GM23338 (cell line): ENCODE measurements at regions not wholly inside any gene's neighbourhood (a gene's known extent, or its start where the extent isn't known, plus 50 kb on each side); places are given as distances from the start of the nearest gene placed in this dataset.

Experiments
- CTCF ChIP-seq, 2 experiments: fragments of 200-600 bp in 1 of 2; sonication (generic) in 1 of 2; conservative IDR thresholded peaks; 2 replicates each; pipeline versions ENCODE4 v1.5.1 to v1.6.1; 2016 to 2017; ENCODE audit warnings: antibody characterized with exemption in 2 of 2, low read depth in 2 of 2, mild to moderate bottlenecking in 2 of 2, moderate library complexity in 1 of 2
- EZH2 ChIP-seq: fragments of 200-600 bp; sonication (generic); IDR thresholded peaks from one replicate; pipeline ENCODE4 v1.8.0; 2017; ENCODE audit warnings: antibody characterized with exemption, mild to moderate bottlenecking, low read depth; ENCODE audit not compliant: unreplicated experiment
- EZH2phosphoT487 ChIP-seq: fragments of 200-600 bp; sonication (generic); IDR thresholded peaks from one replicate; pipeline ENCODE4 v1.8.1; 2018; ENCODE audit warnings: antibody characterized with exemption; ENCODE audit not compliant: unreplicated experiment
- JUNB ChIP-seq: IDR thresholded peaks from one replicate; pipeline ENCODE4 v1.6.1; 2016; ENCODE audit warnings: antibody characterized with exemption; ENCODE audit not compliant: unreplicated experiment
- POLR2AphosphoS5 ChIP-seq: IDR thresholded peaks from 2 replicates; pipeline ENCODE4 v1.6.1; 2016; ENCODE audit warnings: antibody characterized with exemption, low read depth
- REST ChIP-seq: IDR thresholded peaks from one replicate; pipeline ENCODE4 v1.6.1; 2018; ENCODE audit warnings: antibody characterized with exemption; ENCODE audit not compliant: unreplicated experiment

- TF ChIP-seq EZH2phosphoT487 (no peak), CTCF (conservative IDR thresholded peaks at IDR 0.05; ENCODE audit: low read depth in 2 of 2) (no peak), POLR2AphosphoS5 (no peak), EZH2 (no peak), JUNB (no peak), REST (no peak)
Measured at GRCh38 chr9:106023455-106023854, 329.1 kb downstream of the TMEM38B start.
